OCI-M1 (cell line): ENCODE measurements at regions not wholly inside any gene's neighbourhood (a gene's known extent, or its start where the extent isn't known, plus 50 kb on each side); places are given as distances from the start of the nearest gene placed in this dataset.
A peak's percentile ranks its signal among the peaks of the same experiment; 100 is the strongest.

ENCODE experiments used
- DNase-seq: peaks from one replicate; lab custom pipeline; 2025; lab: John Stamatoyannopoulos, UW

GRCh38 chr7:67762516-67762915 is 765.9 kb downstream of the TYW1 start:
- no peak for DNase-seq

- DNase-seq, result no peak
Measured at GRCh38 chr7:67764289-67764688, 767.7 kb downstream of the TYW1 start.

GRCh38 chr7:67765481-67766175 is 769.0 kb downstream of the TYW1 start:
- no peak for DNase-seq

- DNase-seq, result no peak
Measured at GRCh38 chr7:67766906-67767410, 770.3 kb downstream of the TYW1 start.

GRCh38 chr7:67771846-67772605 is 775.4 kb downstream of the TYW1 start:
- no peak for DNase-seq

GRCh38 chr7:67773081-67773480 is 776.4 kb downstream of the TYW1 start:
- no peak for DNase-seq

- DNase-seq, result no peak
Measured at GRCh38 chr7:67777119-67777518, 780.5 kb downstream of the TYW1 start.

- DNase-seq, result no peak
Measured at GRCh38 chr7:67781841-67782240, 785.2 kb downstream of the TYW1 start.

- DNase-seq, result no peak
Measured at GRCh38 chr7:67786021-67786420, 789.4 kb downstream of the TYW1 start.

- peak; percentile 9 for DNase-seq
Measured at GRCh38 chr7:67788669-67789068, 792.0 kb downstream of the TYW1 start.

- DNase-seq, result no peak
Measured at GRCh38 chr7:67791918-67792317, 795.3 kb downstream of the TYW1 start.

- DNase-seq, result no peak
Measured at GRCh38 chr7:67794544-67794943, 797.9 kb downstream of the TYW1 start.

- no peak for DNase-seq
Measured at GRCh38 chr7:67803789-67804188, 807.2 kb downstream of the TYW1 start.

GRCh38 chr7:67805921-67806471 is 809.4 kb downstream of the TYW1 start:
- DNase-seq, result no peak

- DNase-seq, result no peak
Measured at GRCh38 chr7:67807826-67808225, 811.2 kb downstream of the TYW1 start.

GRCh38 chr7:67809586-67809985 is 813.0 kb downstream of the TYW1 start:
- no peak for DNase-seq

GRCh38 chr7:67813621-67814292 is 817.1 kb downstream of the TYW1 start:
- DNase-seq, result no peak

GRCh38 chr7:67817481-67817880 is 820.8 kb downstream of the TYW1 start:
- DNase-seq, result no peak

- no peak for DNase-seq
Measured at GRCh38 chr7:67821116-67821515, 824.5 kb downstream of the TYW1 start.

- no peak for DNase-seq
Measured at GRCh38 chr7:67823345-67823744, 826.7 kb downstream of the TYW1 start.

GRCh38 chr7:67825356-67825755 is 828.7 kb downstream of the TYW1 start:
- no peak for DNase-seq

GRCh38 chr7:67841896-67842295 is 845.3 kb downstream of the TYW1 start:
- no peak for DNase-seq

- peak; percentile 11 for DNase-seq
Measured at GRCh38 chr7:67842571-67842970, 845.9 kb downstream of the TYW1 start.
